SJCRH30 (cell line): ENCODE measurements at regions not wholly inside any gene's neighbourhood (a gene's known extent, or its start where the extent isn't known, plus 50 kb on each side); places are given as distances from the start of the nearest gene placed in this dataset.
"Not testable (repeated sequence)": the region's sequence is repeated elsewhere in the genome, so short reads cannot be mapped to it uniquely, and the experiment has no call there.

ENCODE experiments used
- DNase-seq, 2 experiments: peaks; one replicate each; pipeline ENCODE4 v3.0.0-alpha.2; 2015 to 2020
- H3K27ac ChIP-seq: fragments of 250-450 bp; sonication (Bioruptor Pico); 2 replicates; pipeline ENCODE4 v1.5.1; 2020; ENCODE audit warnings: mild to moderate bottlenecking, moderate library complexity
- H3K27me3 ChIP-seq: fragments of 250-450 bp; sonication (Bioruptor Pico); 2 replicates; pipeline ENCODE4 v1.5.1; 2020; ENCODE audit warnings: mild to moderate bottlenecking, moderate library complexity
- H3K36me3 ChIP-seq: fragments of 250-450 bp; sonication (Bioruptor Pico); 2 replicates; pipeline ENCODE4 v1.5.1; 2020; ENCODE audit warnings: mild to moderate bottlenecking, moderate library complexity
- H3K4me1 ChIP-seq: fragments of 250-450 bp; sonication (Bioruptor Pico); 2 replicates; pipeline ENCODE4 v1.5.1; 2020; ENCODE audit warnings: mild to moderate bottlenecking, moderate library complexity
- H3K4me3 ChIP-seq: fragments of 250-450 bp; sonication (Bioruptor Pico); 2 replicates; pipeline ENCODE4 v1.5.1; 2020; ENCODE audit warnings: mild to moderate bottlenecking, moderate library complexity
- H3K9me3 ChIP-seq: fragments of 250-450 bp; sonication (Bioruptor Pico); replicated peaks from 2 replicates; pipeline ENCODE4 v1.5.1; 2020; ENCODE audit warnings: mild to moderate bottlenecking, moderate library complexity

DNA sequence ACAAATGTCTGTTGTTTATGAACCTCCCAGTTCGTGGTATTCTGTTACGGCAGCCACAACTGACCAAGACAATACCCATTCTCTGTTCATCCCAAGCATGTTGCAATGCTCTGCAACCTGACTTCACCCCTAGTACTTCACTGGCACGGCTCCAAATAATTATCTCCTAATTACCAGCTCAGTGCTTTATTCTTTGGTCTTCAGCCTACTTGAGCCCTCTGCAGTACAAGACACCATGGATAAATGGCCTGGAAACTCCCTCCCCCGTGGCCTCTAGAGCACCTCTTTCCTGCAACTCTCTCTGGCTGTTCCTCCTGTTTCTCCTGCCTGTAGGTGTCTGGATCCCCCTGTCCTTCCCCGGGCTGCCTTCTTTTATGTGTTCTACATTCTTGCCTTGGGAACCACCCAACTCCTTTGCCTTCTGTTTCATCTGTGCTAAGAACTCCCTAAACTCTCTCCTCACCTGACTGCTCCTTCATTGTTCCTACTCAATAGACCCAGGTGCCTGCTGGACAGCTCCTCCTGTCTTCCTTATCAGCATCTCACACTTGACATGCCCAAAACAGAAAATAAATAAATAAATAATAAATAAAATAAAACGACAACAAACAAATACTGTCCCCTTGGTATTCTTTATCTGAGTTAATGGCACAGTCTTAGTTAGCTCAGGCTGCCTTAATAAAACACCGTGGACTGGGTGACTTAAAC is 200.4 kb upstream of the IPO5 start:
- DNase-seq: no peak
- no peaks in the 10 kb centered on the region for H3K27me3 ChIP-seq
- H3K4me3 ChIP-seq: no peak overlapping the region
- no peak overlapping the region for H3K27ac ChIP-seq
- H3K9me3 ChIP-seq: no peaks in the 10 kb centered on the region
- H3K4me1 ChIP-seq: no peaks in the 10 kb centered on the region
- no peaks in the 10 kb centered on the region for H3K36me3 ChIP-seq

DNA sequence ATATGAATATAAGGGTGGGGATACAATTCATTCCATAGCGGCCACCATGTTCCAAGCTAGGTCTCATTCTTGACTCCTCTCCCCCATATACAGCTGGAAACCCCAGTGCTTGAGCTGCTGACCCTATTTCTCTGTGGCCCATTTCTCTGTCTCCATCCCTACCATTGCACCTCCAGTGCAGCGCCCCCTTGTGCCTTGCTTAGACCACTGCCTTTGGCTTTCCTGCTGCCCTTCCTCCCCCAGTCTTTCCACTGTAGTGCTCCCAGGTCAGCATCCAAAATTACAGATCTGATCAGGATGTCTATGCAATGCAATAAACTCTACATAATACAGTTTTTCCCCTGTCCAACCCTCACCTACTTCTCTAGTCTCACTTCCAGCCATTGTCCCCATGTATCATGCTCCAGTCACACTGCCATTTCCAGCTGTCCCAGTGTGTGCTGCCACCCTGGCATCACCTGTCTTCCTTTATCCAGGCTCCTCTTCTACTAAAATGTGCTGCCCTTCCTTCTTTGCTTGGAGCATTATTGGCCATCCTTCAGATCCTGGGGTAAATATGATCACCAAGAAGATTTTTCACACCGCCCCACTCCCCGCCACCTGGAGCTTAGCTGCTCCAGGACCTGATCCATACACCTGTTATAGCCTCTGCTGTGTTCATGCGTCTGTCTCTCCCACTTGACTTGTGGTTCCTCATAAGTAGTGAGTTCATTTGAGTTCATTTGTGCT is 199.4 kb upstream of the IPO5 start:
- H3K9me3 ChIP-seq: no peaks in the 10 kb centered on the region
- DNase-seq: peak in 1 of 2 experiments; percentile 21
- no peak overlapping the region for H3K4me3 ChIP-seq
- no peaks in the 10 kb centered on the region for H3K36me3 ChIP-seq
- no peaks in the 10 kb centered on the region for H3K4me1 ChIP-seq
- no peak overlapping the region for H3K27ac ChIP-seq
- H3K27me3 ChIP-seq: no peaks in the 10 kb centered on the region

DNA sequence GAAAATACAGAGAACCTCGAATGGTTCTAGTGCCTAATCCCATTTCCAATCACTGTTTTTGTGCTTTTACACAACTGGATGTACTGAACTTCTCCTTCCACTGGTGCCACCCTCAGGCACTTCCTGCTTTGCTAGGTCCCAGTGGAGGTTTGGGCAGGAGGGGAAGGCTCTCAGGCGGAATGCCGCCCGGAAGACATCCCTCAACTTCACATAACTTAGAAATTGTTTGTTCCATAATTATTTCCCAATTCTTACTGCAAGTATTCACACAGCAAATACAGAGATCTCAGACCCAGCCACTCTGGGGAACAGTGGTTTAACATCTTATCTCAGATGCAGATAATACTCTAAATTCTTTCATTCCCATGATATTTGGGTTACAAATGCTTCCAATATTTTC is 195.7 kb upstream of the IPO5 start:
- no peak for DNase-seq
- H3K9me3 ChIP-seq: no peaks in the 10 kb centered on the region
- H3K4me3 ChIP-seq: no peak overlapping the region
- no peaks in the 10 kb centered on the region for H3K36me3 ChIP-seq
- H3K27ac ChIP-seq: no peak overlapping the region
- H3K4me1 ChIP-seq: no peaks in the 10 kb centered on the region
- H3K27me3 ChIP-seq: no peaks in the 10 kb centered on the region

DNA sequence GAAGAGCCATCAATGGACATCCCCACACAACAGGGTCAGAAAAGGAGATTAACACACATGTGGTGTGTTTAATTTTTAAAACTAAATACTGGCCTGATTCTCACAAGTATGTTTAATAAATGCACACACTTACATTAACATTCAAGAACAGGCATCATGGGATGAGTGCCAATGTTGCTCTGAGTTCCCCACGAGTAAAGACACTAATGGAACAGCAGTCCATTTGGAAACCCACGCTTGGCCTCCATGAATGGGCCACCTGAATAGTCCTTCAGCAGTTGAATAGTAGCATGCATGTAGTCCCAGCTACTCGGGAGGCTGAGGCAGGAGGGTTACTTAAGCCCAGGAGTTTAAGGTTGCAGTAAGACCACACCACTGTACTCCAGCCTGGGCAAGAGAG is 195.2 kb upstream of the IPO5 start:
- Histone ChIP-seq H3K4me3 (no peak overlapping the region), H3K4me1 (no peaks in the 10 kb centered on the region), H3K27ac (no peak overlapping the region), H3K9me3 (no peaks in the 10 kb centered on the region), H3K27me3 (no peaks in the 10 kb centered on the region), H3K36me3 (no peaks in the 10 kb centered on the region)
- DNase-seq: no peak

DNA sequence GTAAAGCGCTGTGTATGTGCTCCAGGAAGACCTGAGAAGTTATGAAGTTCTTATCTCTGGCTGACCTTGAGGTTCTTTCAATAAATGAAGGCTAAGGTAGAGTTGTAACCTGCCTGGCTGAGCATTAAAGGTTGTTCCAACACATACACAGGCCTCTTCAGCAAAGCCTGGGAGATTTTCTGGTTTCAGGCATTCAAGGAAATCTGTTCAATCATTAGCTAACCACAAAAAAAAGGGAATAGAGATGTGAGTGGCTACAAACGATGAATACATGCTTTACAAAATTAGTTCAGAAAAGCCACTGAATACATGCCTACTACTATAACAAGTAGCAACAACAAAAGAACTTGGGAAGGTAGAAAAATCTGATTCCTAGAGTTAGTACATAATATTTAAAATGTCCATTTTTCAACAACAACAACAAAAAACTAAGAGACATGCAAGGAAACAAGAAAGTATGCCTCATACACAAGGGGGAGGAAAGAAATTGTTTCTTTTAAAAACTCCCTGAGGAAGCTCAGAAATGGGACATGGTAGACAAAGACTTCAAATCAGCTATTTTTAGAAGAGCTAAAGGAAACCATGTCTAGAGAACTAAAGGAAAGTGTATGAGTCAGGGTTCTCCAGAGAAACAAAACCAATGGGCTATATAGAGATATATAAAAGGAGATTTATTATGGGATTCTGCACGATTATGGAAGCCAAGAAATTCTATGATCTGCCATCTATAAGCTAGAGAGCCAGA is 191.5 kb upstream of the IPO5 start:
- Histone ChIP-seq H3K4me3 (no peak overlapping the region), H3K27ac (no peak overlapping the region), H3K4me1 (no peaks in the 10 kb centered on the region), H3K27me3 (no peaks in the 10 kb centered on the region), H3K36me3 (no peaks in the 10 kb centered on the region), H3K9me3 (no peaks in the 10 kb centered on the region)
- DNase-seq: no peak

DNA sequence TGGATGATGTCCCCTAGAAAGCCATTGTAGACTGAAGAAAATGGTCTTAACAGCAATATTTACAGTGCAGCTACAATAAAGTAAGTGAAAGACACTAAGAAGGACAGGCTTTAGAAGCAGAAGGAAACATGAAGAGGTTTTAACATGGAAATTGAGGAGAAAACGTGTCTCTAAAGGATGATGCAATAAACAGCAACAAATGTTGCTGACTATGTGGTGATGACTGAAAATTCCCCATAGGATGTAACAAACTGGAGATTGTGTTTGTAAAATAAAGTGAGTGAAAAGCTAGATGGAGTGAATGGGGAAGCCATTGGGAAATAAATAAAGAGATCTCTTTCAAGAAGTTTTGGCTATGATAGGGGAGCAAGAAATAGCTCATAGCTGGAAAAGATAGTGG is 186.7 kb upstream of the IPO5 start:
- H3K36me3 ChIP-seq: no peaks in the 10 kb centered on the region
- H3K27me3 ChIP-seq: no peaks in the 10 kb centered on the region
- H3K27ac ChIP-seq: no peak overlapping the region
- no peak for DNase-seq
- no peaks in the 10 kb centered on the region for H3K9me3 ChIP-seq
- H3K4me1 ChIP-seq: no peaks in the 10 kb centered on the region
- no peak overlapping the region for H3K4me3 ChIP-seq

DNA sequence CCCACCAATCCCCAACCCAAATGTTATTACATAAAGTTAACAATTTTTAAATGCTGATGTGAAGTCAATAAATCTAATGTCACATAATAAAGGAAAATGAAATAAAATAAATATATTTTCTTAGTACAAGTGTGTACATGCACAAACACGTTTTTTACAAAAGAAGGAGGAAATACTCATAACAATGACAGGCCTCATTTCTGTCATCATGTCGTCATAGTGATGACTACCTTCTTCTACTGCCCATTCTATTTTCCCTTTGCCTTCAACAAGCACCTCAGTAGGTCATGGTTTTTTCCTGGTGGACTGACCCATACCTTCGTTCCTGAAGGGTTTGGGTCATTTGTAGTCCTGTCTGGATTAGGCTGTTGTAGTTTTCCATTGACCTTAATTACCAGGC is 185.3 kb upstream of the IPO5 start:
- DNase-seq: no peak

DNA sequence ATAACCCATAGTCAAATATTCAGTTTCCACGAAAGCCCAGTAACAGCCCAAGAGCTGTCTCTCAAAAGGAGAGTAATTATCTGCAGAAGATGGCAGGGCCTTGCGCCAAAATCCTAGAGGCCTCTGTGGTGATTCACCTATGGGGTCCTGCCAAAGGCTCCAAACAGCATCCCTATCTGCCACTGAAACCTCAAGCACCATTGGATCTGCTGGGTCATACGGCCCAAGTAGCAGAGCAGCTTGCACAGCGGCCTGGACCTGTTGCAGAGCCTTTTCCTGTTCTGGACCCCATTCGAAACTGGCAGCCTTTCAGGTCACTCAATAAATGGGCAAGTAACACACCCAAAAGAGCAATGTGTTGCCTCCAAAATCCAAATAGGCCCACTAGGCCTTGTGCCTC is 183.2 kb upstream of the IPO5 start:
- not testable (repeated sequence) for H3K9me3 ChIP-seq, H3K4me1 ChIP-seq, DNase-seq, H3K4me3 ChIP-seq, H3K36me3 ChIP-seq, H3K27ac ChIP-seq, H3K27me3 ChIP-seq

More for the DNA sequence above, 185.3 kb upstream of the IPO5 start:
- no peaks in the 10 kb centered on the region for H3K27me3 ChIP-seq
- no peaks in the 10 kb centered on the region for H3K4me1 ChIP-seq
- H3K9me3 ChIP-seq: no peaks in the 10 kb centered on the region
- H3K27ac ChIP-seq: no peak overlapping the region
- H3K4me3 ChIP-seq: no peak overlapping the region
- H3K36me3 ChIP-seq: no peaks in the 10 kb centered on the region

DNA sequence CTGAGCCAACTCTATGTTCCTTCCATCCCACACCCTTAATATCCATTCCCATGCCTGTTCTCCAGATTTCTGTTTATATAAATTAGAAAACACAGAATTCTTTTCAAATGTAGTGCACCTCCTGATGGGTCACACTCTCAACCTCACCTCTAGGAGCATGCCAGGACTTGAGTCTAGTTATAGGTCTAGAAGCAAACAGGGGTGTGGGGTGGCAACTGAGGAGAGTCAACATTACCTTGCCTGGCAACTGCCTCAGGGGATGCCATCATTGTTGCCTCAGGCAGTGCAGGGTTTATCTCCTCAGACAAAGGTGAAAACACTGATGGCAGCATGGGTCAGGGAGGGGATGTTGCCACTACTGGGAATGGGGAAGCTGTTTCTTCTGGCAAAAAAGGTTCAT is 181.0 kb upstream of the IPO5 start:
- H3K36me3 ChIP-seq, H3K27me3 ChIP-seq, H3K4me3 ChIP-seq, H3K27ac ChIP-seq, H3K4me1 ChIP-seq, DNase-seq, H3K9me3 ChIP-seq: not testable (repeated sequence)

DNA sequence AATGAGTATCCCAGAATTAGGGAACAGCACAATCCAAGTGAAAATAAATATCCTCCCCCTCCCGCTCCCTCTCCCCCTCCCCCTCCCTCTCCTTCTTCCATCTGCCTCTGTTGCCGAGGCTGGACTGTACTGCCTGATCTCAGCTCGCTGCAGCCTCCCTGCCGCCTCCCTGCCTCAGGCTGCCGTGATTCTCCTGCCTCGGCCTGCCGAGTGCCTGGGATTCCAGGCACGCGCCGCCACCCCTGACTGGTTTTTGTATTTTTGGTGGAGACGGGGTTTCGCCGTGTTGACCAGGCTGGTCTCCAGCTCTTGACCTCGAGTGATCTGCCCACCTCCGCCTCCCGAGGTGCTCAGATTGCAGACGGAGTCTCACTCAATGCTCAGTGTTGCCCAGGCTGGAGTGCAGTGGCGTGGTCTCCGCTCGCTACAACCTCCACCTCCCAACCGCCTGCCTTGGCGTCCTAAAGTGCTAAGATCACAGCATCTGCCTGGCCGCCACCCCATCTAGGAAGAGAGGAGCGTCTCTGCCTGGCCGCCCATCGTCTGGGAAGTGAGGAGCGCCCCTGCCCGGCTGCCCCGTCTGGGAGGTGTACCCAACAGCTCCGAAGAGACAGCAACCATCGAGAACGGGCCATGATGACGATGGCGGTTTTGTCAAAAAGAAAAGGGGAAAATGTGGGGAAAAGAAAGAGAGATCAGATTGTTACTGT is 178.9 kb upstream of the IPO5 start:
- H3K4me3 ChIP-seq, H3K27ac ChIP-seq, DNase-seq, H3K27me3 ChIP-seq, H3K36me3 ChIP-seq, H3K4me1 ChIP-seq, H3K9me3 ChIP-seq: not testable (repeated sequence)

DNA sequence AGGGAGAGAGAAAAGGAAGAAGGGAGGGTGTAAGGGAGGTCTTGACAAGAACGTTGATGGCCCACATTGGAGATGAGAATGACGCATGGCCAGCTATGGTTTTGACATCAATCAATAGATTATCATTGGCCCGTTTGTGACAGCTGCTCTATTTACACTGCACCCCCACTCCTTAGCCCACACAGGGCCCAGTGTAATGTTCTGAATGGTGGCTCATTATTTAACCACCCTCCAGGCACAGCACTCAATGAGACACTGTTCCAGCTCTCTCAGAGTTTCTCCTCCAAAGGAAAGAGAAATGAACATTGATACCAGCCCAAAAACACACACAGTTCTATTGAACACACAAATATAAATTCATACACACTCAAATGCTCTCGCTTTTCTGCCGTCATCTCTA is 173.0 kb upstream of the IPO5 start:
- H3K9me3 ChIP-seq: no peaks in the 10 kb centered on the region

DNA sequence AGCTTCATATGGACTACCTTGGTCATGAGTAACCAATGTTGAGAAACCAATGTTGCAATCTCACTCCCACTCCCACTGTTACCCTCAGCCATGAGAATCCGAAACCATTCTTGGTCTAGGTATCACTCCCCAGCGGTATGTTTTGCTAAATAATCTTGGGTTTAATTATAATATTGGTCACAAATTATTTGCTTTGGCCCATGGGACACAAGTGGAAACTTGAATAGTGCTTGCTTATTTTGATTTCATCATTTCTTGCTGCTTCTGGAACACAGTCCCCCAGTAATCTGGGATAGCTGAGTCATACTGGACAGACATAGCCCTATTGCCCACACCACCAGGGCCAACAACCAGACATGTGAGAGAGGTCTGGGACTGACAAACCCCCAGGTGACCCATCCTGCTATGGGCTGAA is 171.6 kb upstream of the IPO5 start:
- Histone ChIP-seq H3K4me1 (no peaks in the 10 kb centered on the region), H3K27ac (no peak overlapping the region), H3K4me3 (no peak overlapping the region), H3K27me3 (no peaks in the 10 kb centered on the region), H3K36me3 (no peaks in the 10 kb centered on the region), H3K9me3 (no peaks in the 10 kb centered on the region)
- no peak for DNase-seq

More for the DNA sequence above, 173.0 kb upstream of the IPO5 start:
- Histone ChIP-seq H3K36me3 (no peaks in the 10 kb centered on the region), H3K27ac (no peak overlapping the region), H3K4me3 (no peak overlapping the region), H3K27me3 (no peaks in the 10 kb centered on the region), H3K4me1 (no peaks in the 10 kb centered on the region)
- no peak for DNase-seq

DNA sequence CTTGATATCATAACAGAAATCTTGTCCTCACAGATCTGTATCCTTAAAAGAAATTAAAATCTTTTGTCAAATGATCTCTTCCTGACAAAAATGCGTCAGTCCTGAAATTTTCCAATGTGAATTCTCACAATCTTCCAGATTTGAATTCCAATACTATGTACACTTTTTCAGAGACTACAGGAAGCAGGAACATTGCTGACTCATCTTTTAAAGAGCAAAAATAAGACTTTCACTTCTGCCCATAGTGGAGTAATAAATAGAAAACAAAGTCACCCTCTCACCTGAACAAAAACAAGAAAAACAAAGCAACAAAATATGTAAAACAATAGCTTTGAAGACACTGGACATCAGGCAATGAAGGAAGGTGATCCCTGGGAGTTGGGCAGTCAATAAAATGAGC is 167.0 kb upstream of the IPO5 start:
- Histone ChIP-seq H3K4me3 (no peak overlapping the region), H3K27me3 (no peaks in the 10 kb centered on the region), H3K9me3 (no peaks in the 10 kb centered on the region; the same call in 1 of the 2 replicates), H3K4me1 (no peaks in the 10 kb centered on the region), H3K27ac (no peak overlapping the region), H3K36me3 (no peaks in the 10 kb centered on the region)
- no peak for DNase-seq

DNA sequence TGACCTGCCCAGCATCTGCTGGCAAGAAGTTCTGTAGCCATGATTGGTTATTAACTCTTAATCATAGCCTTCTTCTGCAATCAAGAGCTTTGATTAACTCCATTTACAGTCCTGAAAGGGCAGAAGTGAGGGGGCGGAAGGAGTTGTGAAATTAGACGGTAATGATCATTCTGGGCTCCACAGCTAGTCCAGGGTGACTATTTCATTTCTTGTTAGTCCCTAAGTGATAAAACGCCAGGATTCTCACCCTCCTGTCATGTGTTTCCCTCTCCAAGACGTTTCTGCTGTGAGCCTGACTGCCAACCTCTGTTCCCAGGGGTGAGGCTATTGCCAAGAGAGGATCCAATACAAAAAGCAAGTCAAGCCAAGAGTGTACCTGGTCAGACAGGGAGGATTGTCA is 155.9 kb upstream of the IPO5 start:
- DNase-seq: no peak

More for the DNA sequence above, 155.9 kb upstream of the IPO5 start:
- no peaks in the 10 kb centered on the region for H3K9me3 ChIP-seq
- no peak overlapping the region for H3K27ac ChIP-seq
- no peaks in the 10 kb centered on the region for H3K36me3 ChIP-seq
- H3K4me1 ChIP-seq: no peaks in the 10 kb centered on the region
- H3K27me3 ChIP-seq: no peaks in the 10 kb centered on the region
- no peak overlapping the region for H3K4me3 ChIP-seq
